HEK293 (cell line): ENCODE measurements at regions not wholly inside any gene's neighbourhood (a gene's known extent, or its start where the extent isn't known, plus 50 kb on each side); places are given as distances from the start of the nearest gene placed in this dataset.

Source experiments
- CTCF ChIA-PET: fragments of 350-600 bp; formaldehyde crosslinking; extraction: SDS; loops from one replicate; lab custom pipeline; 2021; ENCODE audit warnings: antibody characterized with exemption; lab: Yijun Ruan, JAX
- POLR2A ChIA-PET: fragments of 300-600 bp; formaldehyde crosslinking; extraction: SDS; loops from one replicate; lab custom pipeline; 2020; ENCODE audit warnings: antibody characterized with exemption, inconsistent platforms; lab: Yijun Ruan, JAX
- H3K27ac ChIP-seq: fragments of 200-500 bp; sonication (Bioruptor generic); 2 replicates; pipeline ENCODE4 v1.5.1; 2014; ENCODE audit warnings: low read depth, low read length, control low read depth, inconsistent platforms; ENCODE audit errors: extremely low read depth
- H3K36me3 ChIP-seq, 2 experiments: fragments of 200-500 bp in 1 of 2; sonication (Bioruptor generic) in 1 of 2; 1 replicate in 1 of 2; 2 replicates in 1 of 2; pipeline ENCODE4 v1.5.1; 2014 to 2017; ENCODE audit warnings: inconsistent platforms in 2 of 2, low read length in 2 of 2; ENCODE audit not compliant: control insufficient read depth in 2 of 2, insufficient read depth in 1 of 2
- H3K4me1 ChIP-seq: fragments of 200-500 bp; sonication (Bioruptor generic); 2 replicates; pipeline ENCODE4 v1.5.1; 2014; ENCODE audit warnings: mild to moderate bottlenecking, low read length, inconsistent platforms; ENCODE audit not compliant: control insufficient read depth, insufficient read depth
- H3K4me3 ChIP-seq: 2 replicates; pipeline ENCODE4 v1.5.1; 2011; ENCODE audit warnings: low read depth, mild to moderate bottlenecking, control low read depth, low read length, moderate library complexity
- H3K9me3 ChIP-seq: fragments of 200-500 bp; sonication (Bioruptor generic); 2 replicates; pipeline ENCODE4 v1.5.1; 2014; ENCODE audit warnings: low read depth, low read length, inconsistent platforms; ENCODE audit not compliant: control insufficient read depth, insufficient read depth
- AEBP2 ChIP-seq: fragments of 450-650 bp; formaldehyde crosslinking; IDR thresholded peaks from 2 replicates; pipeline ENCODE4 v1.5.1; 2016; ENCODE audit warnings: missing biosample characterization, missing genetic modification characterization, borderline replicate concordance
- ELK4 ChIP-seq: IDR thresholded peaks from 2 replicates; pipeline ENCODE4 v1.6.1; 2011; ENCODE audit warnings: mild to moderate bottlenecking, low read depth, low read length, borderline replicate concordance
- GFI1B ChIP-seq: fragments of 450-650 bp; formaldehyde crosslinking; IDR thresholded peaks from 2 replicates; pipeline ENCODE4 v1.5.1; 2016; ENCODE audit warnings: missing biosample characterization, missing genetic modification characterization
- GLIS2 ChIP-seq: fragments of 450-650 bp; formaldehyde crosslinking; IDR thresholded peaks from 2 replicates; pipeline ENCODE4 v1.5.1; 2016; ENCODE audit warnings: missing biosample characterization, missing genetic modification characterization
- KLF7 ChIP-seq: fragments of 450-650 bp; formaldehyde crosslinking; IDR thresholded peaks from 2 replicates; pipeline ENCODE4 v1.5.1; 2016; ENCODE audit warnings: missing biosample characterization, missing genetic modification characterization, borderline replicate concordance
- MEIS1 ChIP-seq: sonication (generic); formaldehyde crosslinking; IDR thresholded peaks from 2 replicates; pipeline ENCODE4 v1.8.1; 2022; ENCODE audit warnings: missing genetic modification reagents, mild to moderate bottlenecking, borderline replicate concordance
- OVOL3 ChIP-seq: fragments of 450-650 bp; formaldehyde crosslinking; IDR thresholded peaks from 2 replicates; pipeline ENCODE4 v1.5.1; 2016; ENCODE audit warnings: missing biosample characterization, missing genetic modification characterization
- SCRT2 ChIP-seq: fragments of 450-650 bp; formaldehyde crosslinking; IDR thresholded peaks from 2 replicates; pipeline ENCODE4 v1.5.1; 2016; ENCODE audit warnings: missing biosample characterization, missing genetic modification characterization
- SP2 ChIP-seq: fragments of 450-650 bp; formaldehyde crosslinking; IDR thresholded peaks from 2 replicates; pipeline ENCODE4 v1.5.1; 2016; ENCODE audit warnings: missing biosample characterization, missing genetic modification characterization
- TRIM28 ChIP-seq: IDR thresholded peaks from 2 replicates; pipeline ENCODE4 v1.6.1; 2011; ENCODE audit warnings: low read length, control low read depth, borderline replicate concordance
- YY2 ChIP-seq: fragments of 450-650 bp; formaldehyde crosslinking; IDR thresholded peaks from 2 replicates; pipeline ENCODE4 v1.5.1; 2016; ENCODE audit warnings: missing biosample characterization, missing genetic modification characterization
- ZBTB1 ChIP-seq: fragments of 450-650 bp; formaldehyde crosslinking; IDR thresholded peaks from 2 replicates; pipeline ENCODE4 v1.5.1; 2016; ENCODE audit warnings: missing biosample characterization, missing genetic modification characterization
- ZFP37 ChIP-seq: fragments of 450-650 bp; formaldehyde crosslinking; IDR thresholded peaks from 2 replicates; pipeline ENCODE4 v1.5.1; 2016; ENCODE audit warnings: missing biosample characterization, missing genetic modification characterization
- ZNF138 ChIP-seq: fragments of 450-650 bp; formaldehyde crosslinking; IDR thresholded peaks from 2 replicates; pipeline ENCODE4 v1.5.1; 2016; ENCODE audit warnings: missing biosample characterization, missing genetic modification characterization, borderline replicate concordance
- ZNF184 ChIP-seq: fragments of 450-650 bp; IDR thresholded peaks from 2 replicates; pipeline ENCODE4 v1.5.1; 2018; ENCODE audit warnings: missing biosample characterization, mild to moderate bottlenecking, missing genetic modification characterization
- ZNF221 ChIP-seq: fragments of 450-650 bp; formaldehyde crosslinking; IDR thresholded peaks from 2 replicates; pipeline ENCODE4 v1.5.1; 2017; ENCODE audit warnings: missing biosample characterization, missing genetic modification characterization, borderline replicate concordance
- ZNF239 ChIP-seq: fragments of 450-650 bp; formaldehyde crosslinking; IDR thresholded peaks from 2 replicates; pipeline ENCODE4 v1.5.1; 2016; ENCODE audit warnings: missing biosample characterization, missing genetic modification characterization
- ZNF324 ChIP-seq: fragments of 450-650 bp; formaldehyde crosslinking; IDR thresholded peaks from 2 replicates; pipeline ENCODE4 v1.5.1; 2016; ENCODE audit warnings: missing biosample characterization, missing genetic modification characterization
- ZNF404 ChIP-seq: fragments of 450-650 bp; formaldehyde crosslinking; IDR thresholded peaks from 2 replicates; pipeline ENCODE4 v1.5.1; 2017; ENCODE audit warnings: missing biosample characterization, missing genetic modification characterization
- ZNF510 ChIP-seq: fragments of 450-650 bp; formaldehyde crosslinking; IDR thresholded peaks from 2 replicates; pipeline ENCODE4 v1.5.1; 2018; ENCODE audit warnings: mild to moderate bottlenecking, missing genetic modification characterization, missing biosample characterization; ENCODE audit not compliant: insufficient replicate concordance
- ZNF580 ChIP-seq: fragments of 450-650 bp; formaldehyde crosslinking; IDR thresholded peaks from 2 replicates; pipeline ENCODE4 v1.5.1; 2016; ENCODE audit warnings: missing biosample characterization, missing genetic modification characterization
- ZNF600 ChIP-seq: fragments of 450-650 bp; formaldehyde crosslinking; IDR thresholded peaks from 2 replicates; pipeline ENCODE4 v1.5.1; 2016; ENCODE audit warnings: missing biosample characterization, missing genetic modification characterization
- ZNF692 ChIP-seq: fragments of 450-650 bp; formaldehyde crosslinking; IDR thresholded peaks from 2 replicates; pipeline ENCODE4 v1.5.1; 2016; ENCODE audit warnings: missing biosample characterization, missing genetic modification characterization
- TF ChIP-seq, protein P1 (sequence below): fragments of 450-650 bp; formaldehyde crosslinking; IDR thresholded peaks from 2 replicates; pipeline ENCODE4 v1.5.1; 2017; ENCODE audit warnings: missing biosample characterization, mild to moderate bottlenecking, missing genetic modification characterization, moderate library complexity

DNA sequence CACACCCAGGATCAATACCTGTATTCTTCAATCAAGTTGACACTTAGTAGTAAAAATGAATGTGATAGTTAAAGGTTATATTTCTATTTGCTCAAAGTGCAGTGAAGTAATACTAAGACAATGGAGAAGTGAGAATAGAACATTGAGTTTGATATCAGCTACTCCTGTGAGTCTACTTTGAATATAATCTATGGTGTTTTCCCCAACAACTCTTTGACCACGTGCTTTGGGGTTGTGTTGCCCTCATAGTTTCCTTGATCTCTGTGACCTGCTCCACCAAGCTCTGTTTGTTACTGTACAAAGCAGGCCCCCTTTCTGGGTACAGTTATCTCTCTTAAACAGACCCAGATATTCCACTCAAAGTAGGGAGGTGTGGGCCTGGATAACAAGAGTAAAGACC is 222.9 kb downstream of the GALR1 start (continued):
- TF ChIP-seq ZNF692 (tag by site-specific recombination) = no peak
- TF ChIP-seq, protein P1, sequence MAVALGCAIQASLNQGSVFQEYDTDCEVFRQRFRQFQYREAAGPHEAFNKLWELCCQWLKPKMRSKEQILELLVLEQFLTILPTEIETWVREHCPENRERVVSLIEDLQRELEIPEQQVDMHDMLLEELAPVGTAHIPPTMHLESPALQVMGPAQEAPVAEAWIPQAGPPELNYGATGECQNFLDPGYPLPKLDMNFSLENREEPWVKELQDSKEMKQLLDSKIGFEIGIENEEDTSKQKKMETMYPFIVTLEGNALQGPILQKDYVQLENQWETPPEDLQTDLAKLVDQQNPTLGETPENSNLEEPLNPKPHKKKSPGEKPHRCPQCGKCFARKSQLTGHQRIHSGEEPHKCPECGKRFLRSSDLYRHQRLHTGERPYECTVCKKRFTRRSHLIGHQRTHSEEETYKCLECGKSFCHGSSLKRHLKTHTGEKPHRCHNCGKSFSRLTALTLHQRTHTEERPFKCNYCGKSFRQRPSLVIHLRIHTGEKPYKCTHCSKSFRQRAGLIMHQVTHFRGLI (tag by site-specific recombination) = no peak
- TF ChIP-seq ZNF239 = no peak
- no peak for TF ChIP-seq OVOL3 (tag by site-specific recombination)
- no peak for TF ChIP-seq ZFP37
- TF ChIP-seq ELK4 = no peak
- no peak for TF ChIP-seq ZNF404 (tag by site-specific recombination)

DNA sequence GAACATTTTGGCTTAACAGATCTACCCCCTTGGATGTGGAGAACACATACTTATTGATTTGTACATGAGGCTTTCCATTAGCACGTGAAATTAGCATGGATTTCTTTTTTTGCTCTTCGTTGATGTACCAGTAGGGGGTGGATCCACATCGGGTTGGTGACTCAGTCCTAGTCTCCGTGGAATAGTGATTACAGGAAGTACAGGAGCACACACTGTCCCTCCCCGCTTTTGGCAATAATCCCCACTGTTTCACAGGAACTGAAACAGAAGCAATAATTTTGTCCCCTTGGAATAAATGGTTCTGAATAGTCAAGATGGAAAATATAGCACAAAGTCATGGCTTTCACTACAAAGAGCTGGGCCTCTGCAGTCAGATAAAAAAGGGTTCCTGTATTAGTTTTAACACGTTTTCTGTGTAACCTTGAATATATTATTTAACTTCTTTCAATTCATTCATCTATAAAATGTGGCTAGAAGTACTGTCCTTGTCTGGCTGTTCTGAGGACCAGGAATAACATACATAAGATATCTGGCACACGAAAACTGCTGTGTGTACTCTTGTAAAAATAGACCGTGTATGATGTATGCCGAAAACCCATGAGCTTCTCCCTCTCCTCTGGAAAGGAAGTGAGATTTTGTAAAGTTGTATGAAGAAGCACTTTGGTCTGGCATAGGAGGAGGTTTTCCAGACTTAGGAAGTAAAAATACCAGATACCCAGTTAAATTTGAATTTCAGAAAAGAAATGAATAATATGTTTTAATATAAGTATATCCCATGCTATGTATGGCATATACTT is 229.2 kb downstream of the GALR1 start:
- H3K4me1 ChIP-seq = no peaks in the 10 kb centered on the region
- H3K36me3 ChIP-seq = no peaks in the 10 kb centered on the region
- no peak overlapping the region for H3K4me3 ChIP-seq
- POLR2A ChIA-PET = no interaction called here
- TF ChIP-seq ZNF510 (tag by site-specific recombination) (no peak), SCRT2 (tag by site-specific recombination) (no peak), KLF7 (tag by site-specific recombination) (no peak), ZNF580 (no peak), ZNF324 (tag by site-specific recombination) (no peak), MEIS1 (CRISPR knock-in tag) (no peak), ZNF239 (no peak), SP2 (no peak), YY2 (tag by site-specific recombination) (no peak), GLIS2 (tag by site-specific recombination) (no peak), ZNF184 (tag by site-specific recombination) (no peak), ZNF138 (no peak), GFI1B (tag by site-specific recombination) (no peak), TRIM28 (no peak)
- H3K9me3 ChIP-seq = no peaks in the 10 kb centered on the region
- H3K27ac ChIP-seq = no peak overlapping the region
- CTCF ChIA-PET = no interaction called here

- no peak for TF ChIP-seq AEBP2 (tag by site-specific recombination)
- no peak for TF ChIP-seq ZNF221 (tag by site-specific recombination)
- no peak for TF ChIP-seq ZNF600 (tag by site-specific recombination)
- TF ChIP-seq ZBTB1 = no peak
- Histone ChIP-seq H3K27ac (no peak overlapping the region), H3K4me1 (no peaks in the 10 kb centered on the region), H3K4me3 (no peak overlapping the region), H3K36me3 (no peaks in the 10 kb centered on the region), H3K9me3 (no peaks in the 10 kb centered on the region)
- ChIA-PET CTCF (no interaction called here), POLR2A (no interaction called here)
Observed at GRCh38 chr18:77481541-77481940, 231.9 kb downstream of the GALR1 start.
